Lower lobe of right lung (tissue), 2 donors: ENCODE measurements at regions not wholly inside any gene's neighbourhood (a gene's known extent, or its start where the extent isn't known, plus 50 kb on each side); places are given as distances from the start of the nearest gene placed in this dataset.

Experiments
- ATAC-seq, 2 donors: fragments of 200-7000 bp; cut with Tn5 transposase; one replicate each; pipeline ENCODE4 v1.9.1; 2020 to 2022; ENCODE audit warnings: mild to moderate bottlenecking in 2 of 2, moderate library complexity in 2 of 2
- DNase-seq: peaks from one replicate; pipeline ENCODE4 v3.0.0-alpha.2; 2020
- H3K27ac ChIP-seq: fragments of 200-600 bp; one replicate; pipeline ENCODE4 v1.8.0; 2022
- H3K27me3 ChIP-seq: fragments of 200-600 bp; one replicate; pipeline ENCODE4 v1.8.0; 2022; ENCODE audit warnings: low read depth
- H3K36me3 ChIP-seq: fragments of 200-600 bp; one replicate; pipeline ENCODE4 v1.8.0; 2022; ENCODE audit warnings: mild to moderate bottlenecking
- H3K4me1 ChIP-seq: fragments of 200-600 bp; one replicate; pipeline ENCODE4 v1.8.0; 2022
- H3K4me3 ChIP-seq: fragments of 200-600 bp; one replicate; pipeline ENCODE4 v1.8.0; 2022; ENCODE audit warnings: mild to moderate bottlenecking
- H3K9me3 ChIP-seq: fragments of 200-600 bp; one replicate; pipeline ENCODE4 v1.8.0; 2022
- CTCF ChIP-seq: fragments of 200-600 bp; IDR thresholded peaks from one replicate; pipeline ENCODE4 v1.8.0; 2022; ENCODE audit warnings: antibody characterized with exemption, mild to moderate bottlenecking
- intact Hi-C: fragments of 100-400 bp; cut with DNase I; formaldehyde crosslinking; loops from one replicate; pipeline ENCODE4 v1.11.0; 2022
- donor health status: DM: no; HTN: yes; CAD: no; lungs with severe emphysema.

GRCh38 chr2:173574324-173575112, 219.8 kb downstream of the CDCA7 start:
- no peak for TF ChIP-seq CTCF
- ATAC-seq (no peak), DNase-seq (no peak)
- H3K4me3 ChIP-seq: no peak overlapping the region
- no peaks in the 10 kb centered on the region for H3K27me3 ChIP-seq
- H3K9me3 ChIP-seq: no peaks in the 10 kb centered on the region
- H3K27ac ChIP-seq: no peak overlapping the region
- intact Hi-C loops: no loop called here
- peaks cover 7% of the 10 kb centered on the region for H3K4me1 ChIP-seq
- H3K36me3 ChIP-seq: no peaks in the 10 kb centered on the region

GRCh38 chr2:173578404-173579107, 223.9 kb downstream of the CDCA7 start:
- H3K4me1 ChIP-seq: no peaks in the 10 kb centered on the region
- intact Hi-C loops: no loop called here
- H3K4me3 ChIP-seq: no peak overlapping the region
- DNase-seq (no peak), ATAC-seq (no peak)
- no peak overlapping the region for H3K27ac ChIP-seq
- no peaks in the 10 kb centered on the region for H3K27me3 ChIP-seq
- no peak for TF ChIP-seq CTCF
- no peaks in the 10 kb centered on the region for H3K9me3 ChIP-seq
- H3K36me3 ChIP-seq: no peaks in the 10 kb centered on the region

GRCh38 chr2:173580351-173580750, 225.7 kb downstream of the CDCA7 start:
- no peak for DNase-seq
- Histone ChIP-seq H3K4me1 (no peaks in the 10 kb centered on the region), H3K27me3 (no peaks in the 10 kb centered on the region), H3K4me3 (no peak overlapping the region), H3K27ac (no peak overlapping the region), H3K36me3 (no peaks in the 10 kb centered on the region), H3K9me3 (no peaks in the 10 kb centered on the region)
- ATAC-seq: no peak
- intact Hi-C loops: no loop called here
- TF ChIP-seq CTCF: no peak

- no peaks in the 10 kb centered on the region for H3K36me3 ChIP-seq
- intact Hi-C loops: no loop called here
- no peaks in the 10 kb centered on the region for H3K9me3 ChIP-seq
- H3K27me3 ChIP-seq: no peaks in the 10 kb centered on the region
- ATAC-seq (no peak), DNase-seq (no peak)
- H3K4me3 ChIP-seq: no peak overlapping the region
- no peak overlapping the region for H3K27ac ChIP-seq
- no peak for TF ChIP-seq CTCF
- H3K4me1 ChIP-seq: no peaks in the 10 kb centered on the region
These were observed 226.3 kb downstream of the CDCA7 start for GRCh38 chr2:173580956-173581355.

- intact Hi-C loops: no loop called here
- ATAC-seq: no peak
- no peak for TF ChIP-seq CTCF
- H3K4me1 ChIP-seq: no peaks in the 10 kb centered on the region
- no peak overlapping the region for H3K4me3 ChIP-seq
- H3K27me3 ChIP-seq: no peaks in the 10 kb centered on the region
- DNase-seq: no peak
- no peaks in the 10 kb centered on the region for H3K9me3 ChIP-seq
- H3K36me3 ChIP-seq: no peaks in the 10 kb centered on the region
- H3K27ac ChIP-seq: no peak overlapping the region
These were observed 228.5 kb downstream of the CDCA7 start for GRCh38 chr2:173583196-173583595.
